Superior temporal gyrus (tissue), 1 donor: ENCODE measurements at regions not wholly inside any gene's neighbourhood (a gene's known extent, or its start where the extent isn't known, plus 50 kb on each side); places are given as distances from the start of the nearest gene placed in this dataset.

Source experiments
- DNase-seq: peaks from one replicate; pipeline ENCODE4 v3.0.0-alpha.2; 2016; ENCODE audit errors: extremely low spot score

DNA sequence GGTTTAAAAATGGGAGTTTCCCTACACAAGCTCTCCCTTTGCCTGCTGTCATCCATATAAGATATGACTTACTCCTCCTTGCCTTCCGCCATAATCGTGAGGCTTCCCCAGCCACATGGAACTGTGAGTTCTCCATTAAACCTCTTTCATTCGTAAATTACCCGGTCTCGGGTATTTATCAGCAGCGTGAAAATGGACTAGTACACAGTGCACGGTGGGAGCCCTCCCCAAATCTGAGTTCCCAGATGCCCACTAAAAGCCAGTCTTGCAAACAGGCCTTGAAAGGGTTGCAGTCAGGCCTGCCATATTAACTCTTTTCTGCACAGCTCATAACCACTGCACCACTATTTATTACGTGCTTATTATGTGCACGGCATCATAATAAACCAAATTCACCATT is 400.9 kb downstream of the PRDM2 start:
- DNase-seq, result no peak

DNA sequence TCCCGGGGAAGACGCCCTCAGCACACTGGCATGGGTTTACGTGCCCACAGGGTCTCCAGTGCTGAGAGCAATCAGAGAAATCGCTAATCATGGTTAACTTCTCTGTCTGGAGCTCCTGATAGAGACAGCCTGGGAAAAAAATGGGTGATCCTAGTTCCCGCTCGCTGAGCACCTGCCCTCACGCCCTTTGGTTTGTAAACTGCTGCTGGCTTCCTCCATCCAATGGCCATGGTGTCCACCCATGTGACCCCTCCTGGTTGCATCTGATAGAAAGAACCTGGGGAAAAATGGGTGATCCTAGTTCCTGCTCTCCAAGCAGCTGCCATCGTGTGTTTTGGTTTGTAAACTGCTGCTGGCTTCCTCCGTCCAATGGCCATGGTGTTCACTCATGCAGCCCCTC is 402.2 kb downstream of the PRDM2 start:
- no peak for DNase-seq

DNA sequence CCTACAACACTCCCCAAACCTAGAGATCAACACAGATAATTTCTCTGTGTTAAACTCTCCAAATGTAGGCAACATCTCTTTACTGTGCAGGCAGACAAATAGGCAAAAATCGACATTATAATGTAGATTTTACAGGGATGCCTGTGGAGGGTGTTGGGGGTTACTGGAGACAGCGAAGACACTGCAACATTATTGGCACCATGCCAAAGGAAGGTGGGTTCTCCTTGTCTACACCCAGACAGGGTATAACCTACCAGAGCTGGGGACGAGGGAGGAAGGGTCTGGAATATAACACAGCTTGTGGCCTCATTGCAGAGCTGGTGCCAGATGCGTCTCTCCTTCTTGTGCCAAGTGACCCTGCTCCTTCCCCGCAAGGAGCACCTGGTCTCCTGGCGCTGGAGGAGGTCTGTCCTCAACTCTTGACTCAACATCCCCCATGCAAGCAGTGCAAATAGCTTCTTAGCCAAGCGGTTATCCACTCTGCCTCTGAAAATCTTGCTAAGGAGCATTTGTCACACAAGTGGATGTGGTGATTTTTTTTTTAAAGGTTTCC is 404.0 kb downstream of the PRDM2 start:
- DNase-seq, result no peak

DNA sequence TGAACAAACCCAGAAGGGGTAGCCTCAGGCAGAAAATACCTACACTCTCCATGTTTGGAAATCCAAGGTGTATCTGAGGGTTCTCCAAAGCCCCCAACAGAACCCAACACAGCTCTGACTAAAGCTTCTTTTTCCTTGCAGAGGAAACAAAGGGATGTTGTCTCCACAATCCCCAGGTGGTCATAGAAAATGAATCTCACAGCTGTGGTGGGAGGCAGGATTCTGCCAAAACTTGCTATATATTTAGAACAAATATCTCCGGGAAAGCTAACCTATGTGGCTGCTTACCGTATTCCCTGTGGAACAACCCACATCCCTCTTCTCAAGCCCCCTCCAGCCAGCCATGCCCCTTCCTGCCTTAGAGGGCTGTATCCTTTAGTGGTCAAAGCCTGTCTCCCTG is 406.1 kb downstream of the PRDM2 start:
- DNase-seq, result no peak

DNA sequence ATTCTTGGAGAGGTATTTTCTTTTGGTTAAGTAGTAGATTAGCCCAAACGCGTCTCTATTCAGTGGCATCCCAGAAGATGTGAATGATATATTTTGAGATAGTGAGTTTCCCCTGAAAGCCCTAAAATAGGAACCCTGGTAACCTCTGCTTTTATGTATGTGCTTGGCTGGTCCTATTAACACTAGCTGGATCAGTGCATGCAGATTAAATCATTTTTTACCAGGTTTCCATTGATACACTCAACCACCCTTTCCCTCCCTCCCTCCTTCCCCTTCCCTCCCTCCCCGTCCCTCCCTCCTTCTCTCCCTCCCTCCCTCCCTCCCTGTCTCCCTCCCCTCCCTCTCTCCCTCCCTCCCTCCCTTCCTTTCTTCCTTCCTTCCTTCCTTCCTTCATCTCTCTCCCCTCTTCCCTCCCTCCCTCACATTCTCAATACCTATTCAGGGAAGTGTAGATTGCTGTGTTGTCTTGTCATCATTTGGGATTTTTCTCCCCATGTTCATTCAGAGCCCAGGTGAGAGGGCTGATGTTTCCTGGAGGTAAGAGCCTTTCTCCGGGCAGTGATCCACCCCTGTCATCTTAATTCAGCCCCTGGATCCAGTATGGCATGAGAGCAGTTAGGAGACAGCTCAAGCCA is 406.8 kb downstream of the PRDM2 start:
- no peak for DNase-seq

DNA sequence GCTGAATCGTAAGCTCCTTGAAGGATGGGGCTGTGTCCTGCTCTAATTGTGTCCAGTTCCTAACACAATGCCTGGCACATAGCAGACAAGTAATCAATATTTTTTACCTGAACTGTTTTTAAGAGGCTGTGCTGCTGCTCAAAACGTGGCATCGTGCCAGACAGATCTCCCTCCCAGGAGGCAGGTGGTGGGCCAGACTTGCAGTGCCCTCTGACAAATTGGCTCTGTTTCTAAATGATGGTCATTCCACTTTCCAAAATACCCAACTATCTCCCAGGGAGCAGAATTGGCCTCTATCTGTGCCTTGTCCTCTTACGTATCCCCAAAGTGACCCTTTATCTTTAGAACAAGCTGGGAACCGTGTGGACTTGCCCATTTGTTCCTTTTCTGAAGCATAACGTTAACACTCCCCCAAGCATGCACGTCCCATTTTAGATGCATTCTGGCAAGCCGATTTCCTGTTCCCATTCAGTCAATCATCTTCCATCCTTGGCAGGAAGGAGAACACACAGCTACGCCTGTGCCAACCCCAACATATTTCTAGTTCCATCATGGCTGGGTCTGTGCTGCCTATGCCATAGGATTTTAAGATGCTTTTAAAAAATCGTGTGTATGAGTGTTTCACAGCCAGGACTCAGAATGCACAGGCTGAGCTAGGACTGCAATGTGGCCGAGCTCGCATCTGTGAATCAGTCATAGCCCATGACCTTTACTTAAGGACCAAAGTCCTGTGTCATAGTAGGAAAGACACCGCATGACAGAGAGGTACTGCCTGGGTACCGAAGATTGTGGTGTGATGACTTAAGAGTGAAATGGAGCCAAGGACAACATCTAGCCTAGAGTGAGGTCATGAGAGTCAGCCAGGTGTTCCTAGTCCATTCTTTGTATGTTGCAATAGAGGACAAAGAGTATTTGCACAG is 408.6 kb downstream of the PRDM2 start:
- peak; percentile 69 for DNase-seq

DNA sequence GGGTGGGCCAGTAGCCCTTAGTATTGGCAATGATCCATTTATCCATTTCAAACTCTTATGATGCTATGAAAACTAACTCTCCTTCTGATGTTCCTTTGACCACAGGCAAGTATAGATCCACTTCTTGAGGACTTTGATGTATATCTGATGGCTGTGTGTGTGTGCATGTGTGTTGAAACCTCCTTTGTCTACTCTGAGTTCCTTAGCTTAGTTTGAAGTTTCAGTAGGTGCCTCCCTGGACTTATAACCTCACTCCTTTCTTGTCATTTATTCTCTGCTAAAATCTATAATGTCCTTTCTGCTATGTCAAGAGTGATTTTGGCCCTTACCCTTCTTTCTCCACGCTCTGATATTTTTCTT is 409.3 kb downstream of the PRDM2 start:
- no peak for DNase-seq

DNA sequence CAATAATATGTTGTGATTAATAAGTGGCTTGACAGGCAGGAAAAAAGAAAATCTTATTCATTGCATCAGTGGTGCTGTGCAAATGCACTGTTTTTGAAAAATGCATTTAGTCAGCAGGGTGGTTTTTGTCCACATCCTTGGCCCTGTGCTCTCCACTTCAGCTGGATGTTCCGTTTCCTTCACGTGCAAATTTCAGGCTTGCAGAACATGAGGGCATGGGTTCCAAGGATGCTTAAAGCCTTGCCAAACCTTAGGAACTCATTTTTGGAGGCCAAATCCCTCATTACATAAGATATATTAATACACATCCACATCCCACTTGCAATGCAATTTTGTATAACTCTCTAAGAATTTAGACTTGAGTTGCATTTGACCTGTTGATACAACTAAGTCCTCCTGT is 410.1 kb downstream of the PRDM2 start:
- no peak for DNase-seq

DNA sequence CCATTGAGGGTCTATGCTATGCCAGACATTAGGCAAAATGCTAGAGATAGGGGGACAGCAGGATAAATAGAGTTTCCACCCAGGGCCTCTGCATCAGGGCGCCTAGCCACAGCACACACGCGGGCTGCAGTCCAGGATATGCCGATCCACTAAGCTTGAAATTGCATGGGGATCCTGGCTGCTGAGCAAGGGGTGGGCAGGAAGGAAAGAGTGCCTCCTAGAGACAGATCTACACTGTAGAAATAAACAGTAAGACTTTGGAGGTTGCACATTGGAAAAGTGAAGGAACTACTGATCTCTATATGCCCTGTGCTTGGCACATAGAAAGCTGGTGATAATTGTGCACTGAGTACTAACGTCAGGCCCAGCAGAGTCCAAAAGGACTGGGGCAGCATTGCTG is 411.1 kb downstream of the PRDM2 start:
- DNase-seq, result no peak

DNA sequence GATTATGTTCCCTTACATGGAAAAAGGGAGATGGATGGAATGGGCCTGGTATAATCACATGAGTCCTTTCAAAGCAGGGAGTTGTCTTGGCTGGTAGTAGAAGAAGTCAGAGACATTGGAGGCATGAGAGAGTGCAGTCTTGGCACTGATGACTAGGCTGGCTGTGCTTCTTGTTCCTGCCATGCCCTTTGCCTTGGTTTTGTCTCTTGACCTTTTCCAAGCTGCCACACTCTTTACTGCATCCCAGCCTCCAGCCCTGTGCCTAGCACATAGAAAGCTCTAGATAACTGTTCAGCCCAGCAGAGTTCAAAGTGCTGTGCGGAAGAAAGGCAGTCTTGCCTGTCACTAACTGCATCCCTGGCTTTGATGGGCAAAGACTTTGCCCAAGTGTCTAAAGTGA is 412.6 kb downstream of the PRDM2 start:
- DNase-seq, result no peak

DNA sequence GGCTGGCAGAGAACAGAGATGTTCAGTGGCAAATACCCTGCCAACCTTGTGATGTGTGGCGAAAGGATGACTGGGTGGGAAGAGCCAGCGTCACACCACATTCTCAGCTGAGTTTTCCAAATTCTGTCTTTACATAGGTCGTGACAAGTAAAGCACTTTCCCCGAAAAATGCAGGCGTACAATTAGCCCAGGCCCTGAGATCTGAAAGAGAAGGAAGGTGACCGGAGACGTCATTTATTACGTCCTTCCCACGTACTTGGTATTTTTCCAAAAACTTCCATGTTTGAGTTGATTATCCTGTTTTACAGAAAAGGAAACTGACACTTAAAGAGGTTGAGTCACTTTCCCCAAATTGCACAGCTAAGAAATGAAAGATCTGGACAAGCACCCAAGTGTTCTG is 413.3 kb downstream of the PRDM2 start:
- no peak for DNase-seq

DNA sequence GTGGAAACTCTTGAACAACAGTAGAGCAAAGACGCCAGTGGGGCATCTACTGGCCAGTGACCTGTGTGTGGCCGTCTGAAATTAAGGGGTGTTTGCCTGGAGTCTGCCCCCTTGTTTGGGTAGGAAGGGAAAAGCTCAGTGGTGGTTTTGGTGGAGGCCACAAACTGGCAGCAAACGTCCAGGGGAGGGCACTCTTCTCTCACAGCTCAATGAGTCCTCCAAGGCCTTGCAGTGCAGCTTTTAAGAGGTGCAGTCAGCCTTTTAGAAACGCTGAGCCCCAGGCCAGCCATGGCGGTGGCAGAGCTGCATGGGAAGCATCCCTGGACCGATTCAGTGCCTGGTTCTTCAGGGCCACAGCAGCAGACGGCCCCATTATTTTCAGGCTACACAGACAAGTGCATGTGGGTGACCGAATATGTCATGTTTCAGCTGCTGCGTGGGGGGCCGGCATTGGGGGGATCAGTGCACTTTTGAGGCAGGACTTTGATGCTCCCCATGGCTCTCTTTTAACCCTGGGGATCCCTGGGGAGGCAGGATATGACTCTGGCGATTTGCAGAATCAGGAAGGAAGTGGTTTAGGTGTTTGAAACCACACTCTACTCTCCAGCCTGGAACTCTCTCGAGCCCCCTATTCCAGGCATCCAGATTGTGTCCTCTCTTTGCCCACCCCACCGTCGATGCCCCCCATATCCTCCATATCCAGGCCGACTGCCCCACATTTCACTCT is 414.0 kb downstream of the PRDM2 start:
- DNase-seq, result peak; percentile 90

DNA sequence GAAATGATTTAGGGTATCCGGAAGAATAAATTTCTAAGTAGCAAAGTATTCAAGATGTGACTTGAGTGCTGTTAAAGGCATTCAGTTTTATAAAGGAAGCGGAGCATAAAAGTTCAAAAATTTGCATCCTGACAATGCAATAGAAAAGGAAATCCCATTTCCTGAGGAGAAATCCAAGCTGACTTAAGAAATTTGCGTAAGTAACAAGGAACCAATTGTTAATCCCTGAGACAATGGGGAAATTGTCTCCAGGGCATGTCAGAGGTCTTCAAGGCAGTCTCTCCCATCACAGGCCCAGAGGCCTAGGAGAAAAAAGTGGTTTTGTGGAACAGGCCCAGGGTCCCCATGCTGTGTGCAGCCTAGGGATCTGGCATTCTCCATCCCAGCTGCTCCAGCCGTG is 416.0 kb downstream of the PRDM2 start:
- DNase-seq, result no peak

DNA sequence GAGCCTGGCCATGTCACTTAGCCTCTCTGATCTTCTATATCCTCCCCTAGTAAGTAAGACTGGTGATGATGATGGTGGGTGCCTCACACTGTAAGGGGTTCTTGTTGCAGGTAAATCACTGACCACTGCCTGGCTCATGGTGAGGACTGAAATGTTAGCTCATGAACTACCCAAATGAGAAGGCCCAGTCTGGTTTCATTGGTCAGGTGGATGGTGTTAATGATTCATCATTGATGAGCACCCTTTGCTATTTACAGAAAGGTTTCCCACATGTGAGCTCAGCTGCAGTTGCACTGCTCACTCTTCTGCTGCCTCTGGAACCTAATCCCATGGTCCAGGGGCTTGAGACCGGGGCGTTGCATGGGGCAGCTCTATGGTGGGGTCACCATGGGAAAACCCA is 417.7 kb downstream of the PRDM2 start:
- no peak for DNase-seq

DNA sequence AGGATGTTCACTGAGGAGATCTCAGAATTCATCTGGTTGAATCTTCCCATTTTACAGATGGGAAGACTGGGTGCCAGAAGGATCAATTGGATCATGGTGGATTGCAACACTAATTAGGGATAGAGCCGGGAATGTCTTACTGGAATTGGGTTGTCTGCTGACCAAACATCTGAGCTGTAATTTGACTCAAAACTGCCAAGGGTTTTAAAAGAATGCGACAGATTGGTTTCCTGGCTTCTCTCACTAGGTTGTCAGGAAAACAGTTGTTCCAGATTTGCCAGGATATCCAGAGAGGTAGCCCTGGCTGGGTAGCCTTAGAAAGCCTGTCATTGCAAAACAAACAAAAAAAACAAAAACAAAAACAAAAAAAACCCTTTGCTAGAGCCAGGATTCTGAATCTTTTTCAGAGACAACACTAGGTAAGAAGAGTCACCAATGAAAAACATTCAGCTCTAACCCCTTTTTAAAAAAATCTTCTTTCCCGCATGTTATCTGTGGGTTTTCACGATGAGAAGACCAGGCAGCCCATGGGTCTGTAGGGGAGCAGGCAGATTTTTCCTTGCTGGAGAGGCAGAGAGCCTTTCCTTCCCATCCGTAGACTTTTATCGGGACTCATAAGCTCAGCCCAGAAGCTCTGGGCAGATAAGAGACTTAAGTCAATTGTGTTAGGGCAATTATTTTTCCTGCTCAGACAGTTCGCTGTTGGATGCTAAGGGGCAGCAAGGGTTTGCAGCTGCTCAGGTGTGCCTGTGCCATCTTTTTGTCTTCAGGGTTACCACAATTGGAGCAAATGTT is 418.9 kb downstream of the PRDM2 start:
- DNase-seq, result no peak

DNA sequence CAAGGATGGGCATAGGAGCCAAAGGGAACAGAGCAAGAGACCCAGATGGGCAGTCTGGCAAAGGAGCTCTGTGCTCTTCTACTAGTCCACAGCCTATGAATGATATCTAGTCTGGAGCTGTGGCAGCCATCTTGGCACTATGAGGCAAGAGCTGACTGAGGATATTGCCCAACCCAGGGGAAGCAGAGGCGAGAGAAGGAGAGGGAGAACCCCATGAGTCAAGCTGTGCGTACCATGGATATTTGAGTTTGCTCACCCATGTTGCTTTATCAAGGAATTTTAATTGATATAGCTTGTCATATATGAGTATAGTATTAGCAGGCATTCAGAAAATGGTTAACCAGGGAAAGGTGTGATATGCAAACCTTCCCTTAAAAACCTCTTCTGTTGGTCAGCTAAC is 420.9 kb downstream of the PRDM2 start:
- DNase-seq, result no peak

DNA sequence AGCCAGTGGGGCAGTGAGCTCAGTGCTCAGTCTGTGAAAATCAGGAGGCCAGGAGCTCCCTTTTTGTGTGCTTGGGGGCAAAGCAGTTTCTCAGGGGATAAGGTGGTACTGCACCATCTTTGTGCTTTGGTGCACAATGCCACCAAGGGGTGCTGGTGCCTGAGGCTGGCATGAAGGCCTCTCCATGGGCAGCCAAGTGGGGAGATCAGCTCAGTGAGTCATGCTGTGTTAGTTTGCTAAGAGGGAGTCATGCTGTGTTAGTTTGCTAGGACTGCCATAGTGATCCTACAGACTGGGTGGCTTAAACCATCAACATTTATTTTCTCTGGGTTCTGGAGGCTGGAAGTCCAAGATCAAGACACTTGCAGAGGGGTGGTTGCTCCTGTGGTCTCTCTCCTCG is 428.1 kb downstream of the PRDM2 start:
- DNase-seq, result no peak

DNA sequence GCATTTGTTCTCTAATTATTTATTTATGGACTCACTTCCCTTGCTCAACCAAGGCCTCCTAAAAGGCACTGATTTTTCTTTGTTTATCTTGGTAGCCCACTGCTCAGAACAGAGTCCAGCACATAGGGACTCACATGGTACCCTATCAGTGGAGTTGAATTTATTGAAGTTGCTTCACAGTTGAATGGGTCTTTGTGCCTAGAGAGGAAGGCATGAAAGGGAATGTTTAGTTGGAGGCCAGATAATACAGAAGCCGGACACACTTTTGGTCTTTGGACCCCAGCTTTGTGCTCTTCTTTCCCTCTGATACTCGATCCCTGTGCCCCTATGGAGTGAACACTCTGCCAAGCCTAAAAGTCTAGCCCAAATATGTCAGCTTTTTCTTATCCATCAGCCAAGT is 429.0 kb downstream of the PRDM2 start:
- DNase-seq, result no peak

DNA sequence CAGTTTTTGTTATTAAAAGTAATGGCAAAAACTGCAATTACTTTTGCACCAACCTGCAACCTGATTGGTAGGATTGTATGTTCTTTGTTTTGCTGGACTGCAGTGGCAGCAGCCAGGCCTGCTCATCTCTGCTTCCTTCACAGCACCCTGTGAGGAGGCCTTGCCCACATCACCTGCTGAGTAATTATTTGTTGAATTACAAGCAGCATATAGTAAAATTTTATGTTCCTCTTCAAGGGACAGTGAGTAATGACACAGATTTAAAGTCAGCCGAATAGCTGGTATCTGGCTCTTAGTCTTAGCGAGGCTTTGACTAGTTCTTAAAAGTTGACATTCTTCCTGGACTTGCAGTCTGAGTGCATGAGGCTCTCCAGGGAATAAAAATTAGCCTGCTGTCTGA is 435.1 kb downstream of the PRDM2 start:
- no peak for DNase-seq

DNA sequence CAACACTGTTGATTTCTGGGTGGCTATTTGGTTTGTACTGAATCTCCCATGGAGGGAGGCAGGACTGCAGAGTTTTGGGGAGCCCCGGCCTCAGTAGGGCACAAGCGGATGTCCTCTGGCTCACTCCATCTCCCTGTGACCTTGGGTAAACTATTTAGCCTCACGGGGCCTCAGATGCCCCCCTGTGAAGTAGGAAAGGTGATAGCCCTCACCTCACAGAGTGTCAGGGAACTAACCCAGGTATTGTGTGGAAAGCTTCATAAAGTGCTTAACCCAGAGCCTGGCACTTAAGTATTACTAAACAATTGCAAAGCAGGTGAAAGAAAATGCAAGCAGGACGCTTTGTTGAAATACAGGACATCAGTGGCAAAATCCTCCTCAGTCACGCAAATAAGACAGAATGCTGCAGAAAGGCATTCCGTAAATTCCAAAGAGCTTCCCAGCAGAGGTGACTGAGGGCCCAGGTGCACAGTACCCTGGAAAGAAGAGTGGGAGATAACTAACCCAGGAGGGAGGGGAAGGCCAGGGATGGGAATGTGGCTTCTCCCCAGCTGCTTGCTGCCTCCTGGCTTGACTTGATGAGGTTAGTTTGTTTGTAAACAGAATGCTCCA is 436.3 kb downstream of the PRDM2 start:
- DNase-seq, result no peak

DNA sequence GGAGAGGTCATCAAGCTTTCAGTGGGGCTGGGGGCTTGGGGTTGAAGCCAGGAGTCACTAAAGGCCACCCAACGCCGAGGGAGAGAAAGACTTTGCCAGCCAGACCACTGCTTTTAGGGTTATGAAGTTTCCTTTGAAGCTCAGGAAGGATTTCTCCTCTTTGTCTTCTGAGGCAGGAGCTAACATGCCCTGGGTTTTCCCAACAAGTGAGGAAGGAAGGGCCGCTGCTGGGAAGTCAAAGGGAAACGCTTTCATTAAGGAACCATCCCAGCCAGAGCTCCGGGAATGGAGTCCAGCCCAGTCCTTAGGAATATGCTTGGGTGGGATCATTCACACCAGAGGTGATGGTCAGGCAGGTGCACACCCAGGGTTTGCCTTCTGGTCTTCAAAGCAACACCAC is 436.9 kb downstream of the PRDM2 start:
- no peak for DNase-seq
